ENCODE measurements at regions not wholly inside any gene's neighbourhood (a gene's known extent, or its start where the extent isn't known, plus 50 kb on each side); places are given as distances from the start of the nearest gene placed in this dataset.

GRCh38 chr9:129232839-129233591 is 55.0 kb upstream of the IER5L start:
- TF ChIP-seq CTCF (IDR thresholded peaks at IDR 0.05) (no peak), EP300 (IDR thresholded peaks at IDR 0.05) (no peak), POLR2AphosphoS5 (IDR thresholded peaks at IDR 0.05) (no peak)
